Nephron (organoid): ENCODE measurements at regions not wholly inside any gene's neighbourhood (a gene's known extent, or its start where the extent isn't known, plus 50 kb on each side); places are given as distances from the start of the nearest gene placed in this dataset.

ENCODE experiments used
- H3K27ac Mint-ChIP-seq, 3 experiments: 2 replicates each; pipeline ENCODE4 v1.8.0; 2020; ENCODE audit warnings: mixed read lengths in 3 of 3, mild to moderate bottlenecking in 2 of 3, moderate library complexity in 1 of 3
- H3K27me3 Mint-ChIP-seq: 2 replicates; pipeline ENCODE4 v1.8.0; 2021; ENCODE audit warnings: low read depth, mild to moderate bottlenecking, moderate library complexity, mixed read lengths
- H3K36me3 Mint-ChIP-seq: 2 replicates; pipeline ENCODE4 v1.8.0; 2020; ENCODE audit warnings: low read depth, mixed read lengths
- H3K4me1 Mint-ChIP-seq: 2 replicates; pipeline ENCODE4 v1.8.0; 2020; ENCODE audit warnings: mixed read lengths
- H3K4me3 Mint-ChIP-seq, 3 experiments: 2 replicates each; pipeline ENCODE4 v1.8.0; 2020; ENCODE audit warnings: mild to moderate bottlenecking in 3 of 3, mixed read lengths in 3 of 3, moderate library complexity in 2 of 3
- H3K9me3 Mint-ChIP-seq: 2 replicates; pipeline ENCODE4 v1.8.0; 2020; ENCODE audit warnings: mixed read lengths
- CTCF ChIP-seq, 3 experiments: fragments of 200-600 bp; sonication (generic); IDR thresholded peaks; one replicate each; pipeline ENCODE4 v1.5.0; 2021; ENCODE audit warnings: antibody characterized with exemption in 3 of 3; ENCODE audit not compliant: unreplicated experiment in 3 of 3

DNA sequence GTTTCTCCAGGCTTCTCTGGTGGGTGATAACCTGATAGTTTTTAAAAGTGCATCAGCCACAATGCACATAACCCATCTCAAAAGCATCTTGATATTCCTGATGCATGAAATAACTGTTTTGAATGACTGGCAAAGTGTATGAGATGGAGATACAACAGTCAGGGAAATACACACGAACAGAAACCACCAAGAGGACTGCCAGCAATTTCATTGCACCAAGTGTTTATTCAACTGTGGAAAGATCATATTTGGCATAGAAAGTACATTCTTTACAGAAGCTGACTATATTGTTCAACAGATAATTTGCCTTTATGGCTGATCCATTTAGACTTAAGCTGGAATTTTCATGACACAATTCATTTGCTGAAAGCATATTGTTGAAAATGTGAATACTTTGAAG lies 139.5 kb downstream of the SLIT2 start:
- Mint-ChIP-seq H3K27me3 (no peaks in the 10 kb centered on the region), H3K27ac (no peak overlapping the region), H3K4me3 (no peak overlapping the region), H3K9me3 (no peaks in the 10 kb centered on the region), H3K36me3 (peaks cover 3% of the 10 kb centered on the region), H3K4me1 (peaks cover 5% of the 10 kb centered on the region)
- TF ChIP-seq CTCF (IDR thresholded peaks at IDR 0.05; ENCODE audit: unreplicated experiment in 3 of 3): no peak

DNA sequence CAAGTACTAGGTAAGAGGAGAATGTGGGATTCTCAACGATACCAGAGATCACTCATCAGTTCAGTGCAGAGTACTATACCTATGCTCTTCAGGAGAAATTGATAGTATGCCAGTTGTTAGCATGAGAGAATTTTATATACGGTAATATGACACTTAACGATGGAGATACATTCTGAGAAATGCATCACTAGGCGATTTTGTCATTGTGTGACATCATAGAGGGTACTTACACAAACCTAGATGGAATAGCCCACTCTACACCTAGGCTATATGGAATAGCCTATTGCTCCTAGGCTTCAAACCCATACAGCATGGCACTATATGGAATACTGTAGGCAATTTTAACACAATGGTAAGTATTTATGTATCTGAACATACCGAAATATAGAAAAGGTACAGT lies 140.2 kb downstream of the SLIT2 start:
- H3K9me3 Mint-ChIP-seq: no peaks in the 10 kb centered on the region
- no peak overlapping the region for H3K4me3 Mint-ChIP-seq
- H3K36me3 Mint-ChIP-seq: peaks cover 3% of the 10 kb centered on the region
- no peaks in the 10 kb centered on the region for H3K27me3 Mint-ChIP-seq
- no peak for TF ChIP-seq CTCF (IDR thresholded peaks at IDR 0.05; ENCODE audit: unreplicated experiment in 3 of 3)
- no peak overlapping the region for H3K27ac Mint-ChIP-seq
- H3K4me1 Mint-ChIP-seq: peaks cover 5% of the 10 kb centered on the region

- no peak overlapping the region for H3K4me3 Mint-ChIP-seq
- H3K27ac Mint-ChIP-seq: no peak overlapping the region
- H3K4me1 Mint-ChIP-seq: peaks cover 5% of the 10 kb centered on the region
- no peak for TF ChIP-seq CTCF (IDR thresholded peaks at IDR 0.05; ENCODE audit: unreplicated experiment in 3 of 3)
- no peaks in the 10 kb centered on the region for H3K9me3 Mint-ChIP-seq
- no peaks in the 10 kb centered on the region for H3K27me3 Mint-ChIP-seq
- no peaks in the 10 kb centered on the region for H3K36me3 Mint-ChIP-seq
Observed at GRCh38 chr4:20393486-20394100, 141.9 kb downstream of the SLIT2 start.

DNA sequence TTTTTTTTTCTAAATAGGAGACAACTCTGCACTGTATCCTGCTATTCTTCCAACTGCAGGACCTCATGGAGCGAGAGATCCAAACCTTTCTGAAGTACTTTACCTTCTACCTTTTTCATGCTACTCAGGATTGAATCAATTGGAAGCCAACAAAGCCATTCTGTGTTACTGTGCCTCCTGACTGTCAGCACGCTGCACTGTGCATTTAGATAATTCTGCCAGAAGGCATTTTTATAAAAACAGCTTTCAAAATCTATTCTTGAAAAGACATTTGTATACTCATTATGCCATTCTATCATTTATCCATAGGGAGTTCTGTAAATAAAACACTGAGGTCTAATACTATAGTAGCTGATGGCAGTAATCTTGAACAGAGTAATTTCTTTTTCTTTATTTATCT lies 142.8 kb downstream of the SLIT2 start:
- H3K27ac Mint-ChIP-seq: no peak overlapping the region
- no peak for TF ChIP-seq CTCF (IDR thresholded peaks at IDR 0.05; ENCODE audit: unreplicated experiment in 3 of 3)
- H3K4me3 Mint-ChIP-seq: no peak overlapping the region
- H3K27me3 Mint-ChIP-seq: no peaks in the 10 kb centered on the region
- no peaks in the 10 kb centered on the region for H3K9me3 Mint-ChIP-seq
- H3K36me3 Mint-ChIP-seq: no peaks in the 10 kb centered on the region
- peaks cover 5% of the 10 kb centered on the region for H3K4me1 Mint-ChIP-seq

DNA sequence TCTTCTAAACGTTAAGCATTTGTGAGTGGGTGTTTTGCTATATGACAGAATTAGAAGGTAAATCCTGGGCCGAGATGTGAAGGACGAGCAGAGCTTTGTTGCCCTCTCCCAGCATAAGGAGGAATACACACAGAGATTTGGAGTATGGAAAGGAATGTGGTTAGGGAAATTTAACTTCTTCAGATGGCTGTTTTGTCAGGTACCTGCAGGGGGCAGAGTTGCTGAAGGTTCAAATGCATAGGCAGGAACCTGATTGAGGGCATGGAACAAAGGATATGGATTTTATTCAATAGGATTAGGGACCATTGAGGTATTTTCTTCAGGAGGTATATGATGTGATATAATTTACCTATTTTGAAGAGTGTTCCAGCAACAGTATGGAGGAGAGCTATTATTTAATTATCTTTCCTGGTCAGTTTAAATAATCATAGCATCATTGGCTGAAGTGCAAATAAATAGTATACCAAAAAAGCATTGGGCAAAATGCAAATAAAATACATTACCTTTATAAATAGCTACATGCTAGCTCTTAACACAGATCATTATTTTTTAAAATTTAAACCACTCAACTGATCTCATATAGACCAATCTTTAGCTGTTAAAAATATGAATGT lies 143.6 kb downstream of the SLIT2 start:
- peaks cover 3% of the 10 kb centered on the region for H3K9me3 Mint-ChIP-seq
- no peak overlapping the region for H3K4me3 Mint-ChIP-seq
- H3K4me1 Mint-ChIP-seq: peaks cover 5% of the 10 kb centered on the region
- H3K27me3 Mint-ChIP-seq: no peaks in the 10 kb centered on the region
- TF ChIP-seq CTCF (IDR thresholded peaks at IDR 0.05; ENCODE audit: unreplicated experiment in 3 of 3): peak; percentile 40 to 51 (median 41)
- H3K36me3 Mint-ChIP-seq: no peaks in the 10 kb centered on the region
- no peak overlapping the region for H3K27ac Mint-ChIP-seq

GRCh38 chr4:20403290-20403689 lies 151.6 kb downstream of the SLIT2 start:
- Mint-ChIP-seq H3K4me3 (no peak overlapping the region), H3K27me3 (no peaks in the 10 kb centered on the region), H3K4me1 (peaks cover 14% of the 10 kb centered on the region), H3K36me3 (no peaks in the 10 kb centered on the region), H3K9me3 (peaks cover 3% of the 10 kb centered on the region), H3K27ac (no peak overlapping the region)
- no peak for TF ChIP-seq CTCF (IDR thresholded peaks at IDR 0.05; ENCODE audit: unreplicated experiment in 3 of 3)
